ENCODE measurements at regions not wholly inside any gene's neighbourhood (a gene's known extent, or its start where the extent isn't known, plus 50 kb on each side); places are given as distances from the start of the nearest gene placed in this dataset.

GRCh38 chr6:20306491-20306890 is 94.2 kb upstream of the MBOAT1 start:
- Histone ChIP-seq H3K9me3 (replicated peaks in 1 of 11) (peaks cover 1 to 5% (median 4%) of the 10 kb centered on the region in 11 experiments; a peak in 9 of 22 replicates), H3K27ac (no peak overlapping the region), H3K4me2 (no peak overlapping the region), H4K20me1 (no peaks in the 10 kb centered on the region), H3K27me3 (no peaks in the 10 kb centered on the region), H3K4me1 (no peaks in the 10 kb centered on the region), H3K9ac (no peak overlapping the region), H3K36me3 (no peaks in the 10 kb centered on the region), H3K4me3 (no peak overlapping the region)
- no peak for TF ChIP-seq Cebpa-rat (IDR thresholded peaks at IDR 0.05)

GRCh38 chr6:20309186-20309585 is 92.5 kb upstream of the E2F3 start:
- no peak overlapping the region for H3K4me2 ChIP-seq
- peaks cover 0 to 5% (median 4%) of the 10 kb centered on the region in 11 experiments; a peak in 5 of 22 replicates for H3K9me3 ChIP-seq (replicated peaks in 1 of 11)
- no peaks in the 10 kb centered on the region for H4K20me1 ChIP-seq
- H3K27me3 ChIP-seq, result no peaks in the 10 kb centered on the region
- H3K4me1 ChIP-seq, result no peaks in the 10 kb centered on the region
- H3K27ac ChIP-seq, result no peak overlapping the region
- TF ChIP-seq Cebpa-rat (IDR thresholded peaks at IDR 0.05), result no peak
- H3K36me3 ChIP-seq, result no peaks in the 10 kb centered on the region
- H3K4me3 ChIP-seq, result no peak overlapping the region
- H3K9ac ChIP-seq, result no peak overlapping the region

GRCh38 chr6:20310185-20310584 is 91.5 kb upstream of the E2F3 start:
- Histone ChIP-seq H3K9ac (no peak overlapping the region), H4K20me1 (no peaks in the 10 kb centered on the region), H3K27ac (no peak overlapping the region), H3K4me1 (no peaks in the 10 kb centered on the region), H3K27me3 (no peaks in the 10 kb centered on the region), H3K4me2 (no peak overlapping the region), H3K9me3 (replicated peaks in 1 of 11) (peaks cover 0 to 5% (median 4%) of the 10 kb centered on the region in 11 experiments; a peak in 5 of 22 replicates), H3K36me3 (no peaks in the 10 kb centered on the region), H3K4me3 (no peak overlapping the region)
- TF ChIP-seq Cebpa-rat (IDR thresholded peaks at IDR 0.05), result no peak

GRCh38 chr6:20312606-20313005 is 89.1 kb upstream of the E2F3 start:
- Histone ChIP-seq H3K27ac (no peak overlapping the region), H3K9ac (no peak overlapping the region), H3K4me2 (no peak overlapping the region), H3K27me3 (no peaks in the 10 kb centered on the region), H3K9me3 (replicated peaks in 1 of 11) (peaks cover 0 to 5% (median 4%) of the 10 kb centered on the region in 11 experiments; a peak in 5 of 22 replicates), H3K4me1 (no peaks in the 10 kb centered on the region), H3K36me3 (no peaks in the 10 kb centered on the region), H3K4me3 (no peak overlapping the region), H4K20me1 (no peaks in the 10 kb centered on the region)
- TF ChIP-seq Cebpa-rat (IDR thresholded peaks at IDR 0.05), result no peak

- Histone ChIP-seq H4K20me1 (no peaks in the 10 kb centered on the region), H3K4me2 (no peak overlapping the region), H3K9ac (no peak overlapping the region), H3K36me3 (no peaks in the 10 kb centered on the region), H3K4me3 (no peak overlapping the region), H3K9me3 (replicated peaks in 1 of 11) (peaks cover 0 to 5% (median 4%) of the 10 kb centered on the region in 11 experiments; a peak in 5 of 22 replicates), H3K27me3 (no peaks in the 10 kb centered on the region), H3K4me1 (no peaks in the 10 kb centered on the region), H3K27ac (no peak overlapping the region)
- no peak for TF ChIP-seq Cebpa-rat (IDR thresholded peaks at IDR 0.05)
These were observed 88.6 kb upstream of the E2F3 start for GRCh38 chr6:20313051-20313450.

- H3K9ac ChIP-seq, result no peak overlapping the region
- no peak for TF ChIP-seq Cebpa-rat (IDR thresholded peaks at IDR 0.05)
- no peaks in the 10 kb centered on the region for H3K4me1 ChIP-seq
- H3K9me3 ChIP-seq (replicated peaks in 1 of 11), result peaks cover 8 to 14% (median 12%) of the 10 kb centered on the region in 11 experiments
- no peaks in the 10 kb centered on the region for H3K27me3 ChIP-seq
- H3K27ac ChIP-seq, result no peak overlapping the region
- no peaks in the 10 kb centered on the region for H4K20me1 ChIP-seq
- H3K36me3 ChIP-seq, result no peaks in the 10 kb centered on the region
- no peak overlapping the region for H3K4me3 ChIP-seq
- no peak overlapping the region for H3K4me2 ChIP-seq
These were observed 87.6 kb upstream of the E2F3 start for GRCh38 chr6:20313960-20314530.

GRCh38 chr6:20314866-20315845 is 86.5 kb upstream of the E2F3 start:
- H3K27ac ChIP-seq, result no peak overlapping the region
- no peak for TF ChIP-seq Cebpa-rat (IDR thresholded peaks at IDR 0.05)
- H3K4me2 ChIP-seq, result no peak overlapping the region
- no peaks in the 10 kb centered on the region for H3K27me3 ChIP-seq
- no peak overlapping the region for H3K4me3 ChIP-seq
- H4K20me1 ChIP-seq, result no peaks in the 10 kb centered on the region
- H3K36me3 ChIP-seq, result no peaks in the 10 kb centered on the region
- peaks cover 0 to 6% (median 2%) of the 10 kb centered on the region in 10 experiments; a peak in 8 of 20 replicates for H3K4me1 ChIP-seq
- no peak overlapping the region for H3K9ac ChIP-seq
- peaks cover 12 to 22% (median 19%) of the 10 kb centered on the region in 11 experiments for H3K9me3 ChIP-seq (replicated peaks in 1 of 11)

GRCh38 chr6:20317430-20317829 is 84.2 kb upstream of the E2F3 start:
- no peak overlapping the region for H3K4me2 ChIP-seq
- H3K4me3 ChIP-seq, result no peak overlapping the region
- no peaks in the 10 kb centered on the region for H4K20me1 ChIP-seq
- no peak overlapping the region for H3K27ac ChIP-seq
- no peak overlapping the region for H3K9ac ChIP-seq
- H3K27me3 ChIP-seq, result no peaks in the 10 kb centered on the region
- peaks cover 0 to 8% (median 4%) of the 10 kb centered on the region in 10 experiments; a peak in 8 of 20 replicates for H3K4me1 ChIP-seq
- TF ChIP-seq Cebpa-rat (IDR thresholded peaks at IDR 0.05), result no peak
- no peaks in the 10 kb centered on the region for H3K36me3 ChIP-seq
- peaks cover 15 to 32% (median 28%) of the 10 kb centered on the region in 11 experiments for H3K9me3 ChIP-seq (replicated peaks in 1 of 11)

GRCh38 chr6:20318851-20319387 is 82.8 kb upstream of the E2F3 start:
- Histone ChIP-seq H3K9me3 (replicated peaks in 1 of 11) (peaks cover 15 to 32% (median 28%) of the 10 kb centered on the region in 11 experiments), H4K20me1 (no peaks in the 10 kb centered on the region), H3K36me3 (no peaks in the 10 kb centered on the region), H3K4me3 (peak overlapping the region in 2 of 10 experiments; percentile 1 to 30; a peak in 1 of 20 replicates), H3K27me3 (no peaks in the 10 kb centered on the region), H3K27ac (peak overlapping the region in 2 of 11 experiments; percentile 66 to 80; a peak in 1 of 22 replicates), H3K4me2 (0 out of 22 replicates have a peak overlapping the region, but pooled peaks of 1 of the 11 experiments have one; percentile 64), H3K4me1 (peaks cover 0 to 8% (median 4%) of the 10 kb centered on the region in 10 experiments; a peak in 8 of 20 replicates), H3K9ac (no peak overlapping the region)
- no peak for TF ChIP-seq Cebpa-rat (IDR thresholded peaks at IDR 0.05)
